Stimulated activated CD4-positive, alpha-beta T cell treated with anti-CD3 and anti-CD28 coated beads, Interleukin-12 subunit alpha, Interleukin-12 subunit beta, amount 100 ng/mL, for 48 hours (primary cell): ENCODE measurements at regions not wholly inside any gene's neighbourhood (a gene's known extent, or its start where the extent isn't known, plus 50 kb on each side); places are given as distances from the start of the nearest gene placed in this dataset.
"Not testable (repeated sequence)": the region's sequence is repeated elsewhere in the genome, so short reads cannot be mapped to it uniquely, and the experiment has no call there.

Experiments used
- DNase-seq, 3 donors: peaks; one replicate each; pipeline ENCODE4 v3.0.0-alpha.2; 2020; ENCODE audit warnings: low read depth in 2 of 3, low spot score in 1 of 3

- no peak for DNase-seq
Observed at GRCh38 chr14:30069536-30069935, 141.9 kb upstream of the PRKD1 start.

- not testable (repeated sequence) for DNase-seq
Observed at GRCh38 chr14:30072454-30072853, 144.8 kb upstream of the PRKD1 start.

GRCh38 chr14:30077946-30078345 is 150.3 kb upstream of the PRKD1 start:
- DNase-seq = no peak

- no peak for DNase-seq
Observed at GRCh38 chr14:30078811-30079402, 151.3 kb upstream of the PRKD1 start.

- no peak for DNase-seq
Observed at GRCh38 chr14:30082486-30082885, 154.8 kb upstream of the PRKD1 start.

GRCh38 chr14:30084811-30085210 is 157.2 kb upstream of the PRKD1 start:
- DNase-seq = no peak

- DNase-seq = no peak
Observed at GRCh38 chr14:30085943-30086342, 158.3 kb upstream of the PRKD1 start.

GRCh38 chr14:30088620-30089019 is 161.0 kb upstream of the PRKD1 start:
- DNase-seq = no peak

GRCh38 chr14:30108975-30109700 is 181.5 kb upstream of the PRKD1 start:
- no peak for DNase-seq

- no peak for DNase-seq
Observed at GRCh38 chr14:30114051-30114450, 186.4 kb upstream of the PRKD1 start.

GRCh38 chr14:30115756-30116155 is 188.1 kb upstream of the PRKD1 start:
- DNase-seq = no peak

GRCh38 chr14:30118992-30119640 is 191.5 kb upstream of the PRKD1 start:
- no peak for DNase-seq

- no peak for DNase-seq
Observed at GRCh38 chr14:30125322-30125979, 197.8 kb upstream of the PRKD1 start.

GRCh38 chr14:30129807-30130206 is 202.2 kb upstream of the PRKD1 start:
- no peak for DNase-seq

GRCh38 chr14:30131581-30132097 is 204.0 kb upstream of the PRKD1 start:
- no peak for DNase-seq

GRCh38 chr14:30132196-30132595 is 204.5 kb upstream of the PRKD1 start:
- no peak for DNase-seq

- DNase-seq = no peak
Observed at GRCh38 chr14:30134936-30135335, 207.3 kb upstream of the PRKD1 start.

- DNase-seq = no peak
Observed at GRCh38 chr14:30138567-30138966, 210.9 kb upstream of the PRKD1 start.

- DNase-seq = no peak
Observed at GRCh38 chr14:30142216-30142615, 214.6 kb upstream of the PRKD1 start.

GRCh38 chr14:30143627-30144026 is 216.0 kb upstream of the PRKD1 start:
- no peak for DNase-seq

- DNase-seq = no peak
Observed at GRCh38 chr14:30153717-30154116, 226.1 kb upstream of the PRKD1 start.

GRCh38 chr14:30156571-30156970 is 228.9 kb upstream of the PRKD1 start:
- DNase-seq = no peak
